GM19025 (cell line): ENCODE measurements at regions not wholly inside any gene's neighbourhood (a gene's known extent, or its start where the extent isn't known, plus 50 kb on each side); places are given as distances from the start of the nearest gene placed in this dataset.
"Not testable (repeated sequence)": the region's sequence is repeated elsewhere in the genome, so short reads cannot be mapped to it uniquely, and the experiment has no call there.

Experiments
- ATAC-seq: cut with Tn5 transposase; IDR thresholded peaks from one replicate; pipeline ENCODE4 v1.9.1; 2021; ENCODE audit warnings: mild to moderate bottlenecking, low read depth, moderate library complexity; ENCODE audit not compliant: unreplicated experiment

DNA sequence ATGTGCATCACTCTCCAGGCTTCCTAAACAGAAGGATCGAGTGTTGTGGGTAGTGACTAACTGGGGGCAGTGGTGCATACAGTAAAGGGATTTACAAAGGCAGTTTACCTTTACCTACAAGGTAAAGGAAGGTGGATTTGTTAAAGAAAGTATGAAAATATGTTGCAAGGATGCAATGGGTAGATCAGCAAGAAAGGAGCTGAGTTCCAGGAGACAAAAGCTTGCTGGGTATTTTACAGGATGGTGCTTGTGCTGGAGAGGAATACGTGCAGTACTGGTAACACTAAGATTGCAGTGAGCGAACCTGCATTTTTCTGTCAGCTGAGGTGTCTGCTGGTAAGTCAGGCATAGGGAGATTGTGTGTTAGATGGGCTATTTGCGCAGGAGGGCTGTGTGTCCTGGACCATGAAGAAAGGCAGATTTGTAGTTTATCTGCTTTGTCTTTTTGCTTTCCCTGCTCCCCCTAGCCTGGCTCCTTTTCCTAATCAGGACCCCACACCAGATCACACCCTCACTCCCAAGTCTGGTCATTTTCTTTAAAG, 304.6 kb downstream of the THBS2 start:
- no peak for ATAC-seq

DNA sequence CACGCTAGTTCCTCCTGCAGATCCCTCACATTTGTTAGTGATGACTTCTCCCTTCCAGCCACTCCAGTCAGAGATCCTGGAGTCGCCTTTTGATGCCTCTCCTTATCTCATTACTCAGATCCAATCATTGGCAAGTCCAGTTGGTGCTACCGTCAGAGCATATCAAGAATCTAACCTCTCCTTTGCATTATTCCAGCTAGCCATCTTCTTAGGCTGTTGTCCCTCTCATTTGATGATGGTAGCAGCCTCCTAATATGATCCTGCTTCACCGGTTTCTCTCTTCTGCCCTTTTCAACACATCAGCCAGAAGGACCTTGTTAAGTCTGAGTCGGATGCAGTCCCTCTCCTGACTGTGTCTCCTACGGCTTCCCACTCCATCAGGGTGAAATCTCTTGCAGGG, 305.6 kb downstream of the THBS2 start:
- no peak for ATAC-seq

DNA sequence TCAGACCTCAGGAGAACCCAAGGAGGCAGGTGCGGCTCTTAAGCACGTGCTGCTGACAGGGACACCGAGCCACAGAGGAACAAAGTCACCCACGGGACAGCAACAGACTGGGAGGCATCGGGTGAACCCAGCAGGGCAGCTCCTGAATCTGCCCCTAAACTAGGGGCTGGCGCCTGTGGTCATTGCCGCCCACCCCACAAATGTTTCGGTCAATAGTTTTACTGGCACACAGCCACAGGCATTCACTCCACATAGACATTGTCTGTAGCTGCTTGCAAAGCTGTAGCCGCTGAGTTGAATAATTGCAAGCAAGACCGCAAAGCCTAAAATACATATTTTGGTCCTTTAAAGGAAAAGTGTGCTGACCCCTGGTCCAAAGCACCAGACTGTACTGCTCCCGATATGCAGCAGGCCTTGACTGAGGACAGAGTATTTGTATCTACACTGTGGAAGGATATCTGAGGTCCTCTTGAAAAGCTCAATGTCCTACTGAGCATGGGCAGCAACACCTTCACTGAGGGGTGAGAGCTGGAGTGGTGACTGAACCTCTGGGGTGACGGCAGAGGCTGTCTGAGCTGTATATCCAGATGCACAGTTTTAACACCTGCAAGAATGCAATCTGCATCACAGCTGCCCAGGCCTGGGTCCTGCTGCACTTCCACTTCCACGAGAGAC, 310.3 kb downstream of the THBS2 start:
- no peak for ATAC-seq

DNA sequence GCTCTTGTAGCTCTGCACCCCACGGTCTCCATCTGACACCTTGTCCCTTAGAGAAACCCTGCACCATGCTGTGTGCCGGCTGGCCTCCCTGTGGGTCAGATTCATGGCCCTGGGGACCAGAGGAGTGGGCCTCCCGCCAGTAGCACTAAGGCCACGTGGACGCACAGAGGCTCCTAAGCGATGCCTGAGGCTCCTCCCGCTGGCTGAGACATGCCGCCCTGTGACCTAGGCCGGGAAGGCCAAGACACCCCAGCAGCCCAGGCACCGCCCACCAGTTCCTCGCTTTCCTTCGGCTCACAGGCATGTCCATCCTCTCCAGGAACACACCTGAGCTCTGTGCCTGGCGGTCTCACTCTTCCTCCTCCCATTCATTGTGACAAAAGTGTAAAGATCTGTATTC, 311.0 kb downstream of the THBS2 start:
- ATAC-seq = no peak

DNA sequence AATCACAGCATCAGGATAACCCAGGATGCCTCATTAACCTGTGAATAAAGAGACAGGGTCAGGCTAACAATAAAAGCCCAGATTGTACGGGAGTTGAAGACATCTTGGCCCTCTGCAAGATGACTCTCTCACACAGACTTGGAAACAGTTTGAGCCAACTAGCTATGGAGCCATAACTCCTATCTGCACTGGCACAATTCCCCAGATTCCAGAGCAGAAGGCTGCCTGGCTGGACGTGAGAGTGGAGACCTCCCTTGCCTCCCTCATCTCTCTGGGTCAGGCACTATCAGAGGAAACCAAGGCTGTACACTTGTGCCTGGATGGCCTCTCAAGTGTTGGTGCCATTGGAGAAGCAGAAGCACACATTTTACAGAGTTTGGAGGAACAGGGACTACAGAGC, 312.6 kb downstream of the THBS2 start:
- ATAC-seq = no peak

DNA sequence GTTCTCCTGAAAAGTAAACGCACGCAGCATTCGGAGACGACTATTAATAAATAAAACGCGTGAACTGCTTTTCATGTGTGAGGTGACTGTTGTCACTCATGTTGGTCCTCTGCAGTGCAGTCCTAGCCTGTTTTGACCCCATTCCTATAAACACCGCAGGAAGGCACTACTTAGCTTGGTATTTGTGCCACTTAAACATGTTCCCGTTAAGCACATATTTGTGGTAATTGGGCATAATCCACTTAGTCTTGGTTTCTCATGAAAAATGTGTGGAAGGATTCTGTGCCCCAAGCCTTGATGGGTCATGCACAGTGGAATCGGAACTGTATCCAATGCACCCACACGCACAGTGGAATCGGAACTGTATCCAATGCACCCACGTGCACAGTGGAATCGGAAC, 313.9 kb downstream of the THBS2 start:
- ATAC-seq = no peak

DNA sequence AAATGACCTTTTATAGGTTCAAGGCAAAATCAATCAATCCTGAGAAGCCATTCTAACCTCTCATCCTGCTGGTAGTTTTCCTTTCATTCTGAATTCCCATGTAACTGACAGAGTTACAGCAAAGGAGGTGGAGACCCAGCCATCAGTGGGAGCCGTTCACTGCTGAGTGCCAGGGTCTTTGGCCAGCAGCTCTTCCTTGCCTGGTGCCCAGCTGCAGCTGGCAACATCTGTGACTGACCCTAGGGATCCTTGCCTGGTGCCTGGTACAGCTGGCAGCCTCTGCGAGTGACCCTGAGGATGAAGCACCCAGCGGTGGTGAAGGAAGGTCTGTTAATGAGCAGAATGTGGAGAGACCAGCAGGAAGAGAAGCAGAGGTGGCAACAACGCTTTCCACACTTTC, 314.6 kb downstream of the THBS2 start:
- no peak for ATAC-seq

DNA sequence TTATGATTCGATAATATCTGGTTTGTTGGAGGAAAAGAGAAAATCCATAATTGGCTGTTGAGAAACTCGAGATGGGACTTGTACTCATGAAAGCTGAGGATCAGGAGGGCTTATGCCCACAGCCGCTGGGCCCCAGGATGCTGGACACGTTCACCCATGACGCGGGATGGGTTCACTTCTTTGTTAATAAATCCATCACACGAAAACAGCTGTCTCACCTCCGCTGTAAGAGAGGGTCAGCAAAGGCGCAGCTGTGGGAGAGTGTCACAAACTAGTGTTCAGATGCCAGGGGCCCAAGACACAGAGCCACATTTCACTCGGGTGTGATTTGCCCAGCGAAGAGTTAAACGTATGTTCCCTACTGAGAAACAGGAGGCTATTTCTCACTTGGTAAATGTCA, 315.1 kb downstream of the THBS2 start:
- no peak for ATAC-seq

DNA sequence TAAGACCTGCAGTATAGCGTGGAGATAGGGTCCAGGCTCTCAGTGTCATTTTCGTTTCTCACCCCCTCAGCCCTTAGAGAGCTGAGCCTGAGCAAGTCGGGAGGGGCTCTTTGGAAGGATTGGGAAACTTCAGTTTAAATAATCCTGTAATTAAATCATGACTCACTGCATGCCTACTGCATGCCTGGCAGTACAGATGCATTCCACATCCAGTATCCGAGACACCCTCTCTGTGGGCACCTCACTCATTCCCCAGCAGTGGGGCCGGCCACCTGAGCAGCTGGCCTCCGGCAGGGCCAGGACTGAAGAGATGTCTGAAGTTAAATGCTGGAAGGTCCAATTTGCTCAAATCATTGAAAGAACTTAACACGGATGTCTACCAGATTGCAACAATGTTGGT, 316.6 kb downstream of the THBS2 start:
- no peak for ATAC-seq

DNA sequence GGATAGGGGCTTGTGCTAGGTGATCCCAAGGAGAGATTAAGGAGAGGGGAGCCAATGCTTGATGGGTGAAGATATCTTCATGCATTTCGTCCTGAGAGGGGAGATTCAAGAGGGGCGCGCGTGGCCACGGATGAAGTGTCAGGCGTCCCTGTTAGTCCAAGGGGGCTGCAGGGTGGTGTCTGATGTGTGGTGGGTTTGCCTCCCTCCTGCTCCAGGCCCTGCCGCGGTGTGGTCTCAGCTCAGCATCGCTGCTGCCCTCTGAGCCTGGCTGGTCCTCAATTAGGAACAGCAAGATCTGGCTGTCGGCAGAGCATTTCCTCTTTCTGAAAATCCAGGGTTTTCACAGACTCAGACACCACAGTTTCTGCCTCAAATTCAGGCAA, 318.0 kb downstream of the THBS2 start:
- ATAC-seq = no peak

DNA sequence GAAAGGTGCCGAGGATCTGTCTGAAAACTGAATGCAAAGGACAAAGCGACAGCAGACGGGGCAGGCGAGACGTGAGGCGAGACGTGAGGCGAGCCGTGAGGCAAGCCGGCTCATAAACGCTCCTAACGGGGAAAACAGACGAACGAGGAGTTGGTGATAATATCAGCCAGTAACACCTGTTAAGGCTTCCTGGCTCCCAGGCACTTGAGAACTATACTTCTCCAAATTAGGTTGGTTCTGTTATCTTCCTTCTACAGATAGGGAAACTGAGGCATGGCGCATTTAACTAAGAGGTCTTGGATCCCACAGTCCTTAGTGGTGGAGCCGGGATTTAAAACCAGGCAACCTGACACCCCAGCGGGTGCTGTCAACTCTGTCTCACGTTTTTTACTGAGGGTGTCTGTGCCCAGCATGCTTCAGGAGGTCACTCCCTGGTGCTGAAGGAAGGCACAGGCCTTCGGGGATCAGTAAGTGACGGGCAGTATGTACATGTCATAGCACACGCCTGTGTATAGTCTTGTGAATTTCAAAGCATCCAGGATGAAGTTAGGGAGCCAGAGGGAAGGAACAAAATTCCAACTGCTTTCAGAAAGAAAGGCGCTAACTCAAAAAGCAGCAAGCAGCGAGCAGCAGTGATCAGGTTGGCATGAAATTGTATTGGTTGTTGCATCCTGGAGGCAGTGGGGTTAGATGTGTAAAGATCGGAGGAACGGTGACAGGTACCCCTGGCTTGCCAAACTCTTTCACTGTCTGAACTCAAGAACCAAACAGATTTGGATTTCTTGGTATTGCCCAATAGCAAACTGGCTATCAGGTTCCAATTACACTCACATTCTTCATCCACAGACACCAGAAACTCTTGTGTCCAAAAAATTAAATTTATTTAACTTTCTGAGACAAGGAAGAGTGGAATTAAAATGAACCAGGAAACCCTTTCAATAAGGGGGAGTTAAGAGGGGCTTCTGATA, 318.7 kb downstream of the THBS2 start:
- ATAC-seq = no peak

DNA sequence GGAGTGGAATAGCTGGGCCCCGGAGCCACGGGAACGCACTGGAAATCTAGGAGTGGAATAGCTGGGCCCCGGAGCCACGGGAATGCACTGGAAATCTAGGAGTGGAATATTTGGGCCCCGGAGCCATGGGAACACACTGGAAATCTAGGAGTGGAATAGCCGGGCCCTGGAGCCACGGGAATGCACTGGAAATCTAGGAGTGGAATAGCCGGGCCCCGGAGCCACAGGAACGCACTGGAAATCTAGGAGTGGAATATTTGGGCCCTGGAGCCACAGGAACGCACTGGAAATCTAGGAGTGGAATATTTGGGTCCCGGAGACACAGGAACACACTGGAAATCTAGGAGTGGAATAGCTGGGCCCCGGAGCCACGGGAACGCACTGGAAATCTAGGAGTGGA, 321.5 kb downstream of the THBS2 start:
- ATAC-seq = not testable (repeated sequence)

DNA sequence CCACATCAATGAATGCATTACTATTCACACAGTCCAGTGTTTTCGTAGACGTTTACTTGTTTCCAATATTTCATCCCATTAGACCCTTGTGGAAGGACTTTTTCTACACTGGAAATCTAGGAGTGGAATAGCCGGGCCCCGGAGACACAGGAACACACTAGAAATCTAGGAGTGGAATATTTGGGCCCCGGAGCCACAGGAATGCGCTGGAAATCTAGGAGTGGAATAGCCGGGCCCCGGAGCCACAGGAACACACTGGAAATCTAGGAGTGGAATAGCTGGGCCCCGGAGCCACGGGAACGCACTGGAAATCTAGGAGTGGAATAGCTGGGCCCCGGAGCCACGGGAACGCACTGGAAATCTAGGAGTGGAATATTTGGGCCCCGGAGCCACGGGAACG, 322.6 kb downstream of the THBS2 start:
- not testable (repeated sequence) for ATAC-seq

DNA sequence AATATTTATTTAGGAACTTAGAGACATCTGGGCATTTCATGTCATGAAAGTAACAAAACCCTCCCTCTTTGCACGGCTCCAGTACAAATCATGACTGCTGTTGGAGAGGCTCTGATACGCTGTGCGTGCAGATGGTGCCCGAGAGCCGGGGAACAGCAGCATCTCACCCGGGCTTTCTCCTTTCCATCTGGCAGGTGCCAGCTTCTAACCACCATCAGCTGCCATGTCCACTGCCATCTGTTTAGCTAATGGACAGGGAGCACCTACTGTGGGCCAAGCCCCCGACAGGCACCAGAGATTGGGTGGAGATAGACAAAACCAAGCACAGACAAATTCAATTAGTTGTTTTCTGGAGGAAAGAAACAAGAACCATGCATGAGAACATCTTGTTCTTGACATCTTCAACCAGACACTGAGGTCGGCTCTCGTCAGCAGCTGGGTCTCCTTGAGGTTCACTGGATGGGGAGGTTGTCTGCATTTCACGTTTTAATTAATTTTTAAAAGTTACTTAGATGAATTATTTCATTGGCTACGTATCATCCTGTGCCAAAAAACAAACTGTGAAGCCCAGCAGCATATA, 323.7 kb downstream of the THBS2 start:
- no peak for ATAC-seq

DNA sequence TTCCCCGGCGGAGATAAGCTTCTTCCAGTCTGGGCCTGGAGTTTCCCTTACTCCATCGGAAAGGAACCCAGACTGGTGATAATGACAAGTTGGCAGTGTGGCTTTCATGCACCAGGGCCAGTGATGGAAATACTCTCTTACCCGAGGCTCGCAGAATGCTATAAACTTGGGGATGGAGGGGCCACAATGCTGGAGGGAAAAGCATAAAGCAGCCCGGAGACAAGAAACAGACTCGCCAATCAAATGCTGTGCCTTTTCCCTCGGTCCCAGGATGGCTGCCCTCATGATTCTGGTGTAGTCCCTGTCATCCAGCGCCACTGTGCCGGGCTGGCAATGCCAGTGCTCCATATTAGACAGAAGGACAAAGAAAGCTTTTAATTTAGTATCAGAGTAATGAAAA, 325.6 kb downstream of the THBS2 start:
- no peak for ATAC-seq

DNA sequence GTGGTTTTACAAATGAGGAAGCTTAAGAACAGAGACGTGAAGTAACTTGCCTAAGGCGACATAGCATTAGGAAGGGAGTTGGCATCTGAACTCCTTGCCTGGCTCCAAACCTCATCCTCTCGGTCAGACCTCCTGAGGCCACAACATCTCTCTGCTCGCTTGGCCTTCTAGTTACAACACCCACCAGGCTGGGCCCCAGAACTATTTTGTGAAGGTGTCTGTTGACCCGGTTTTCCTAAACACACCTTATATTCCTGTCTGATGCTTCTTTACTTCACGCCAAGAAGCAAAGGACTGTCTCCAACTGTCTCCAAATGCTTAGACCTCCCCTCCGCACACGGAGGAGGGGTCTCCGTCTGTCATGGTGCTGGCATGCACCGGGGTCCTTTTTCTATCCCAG, 326.6 kb downstream of the THBS2 start:
- ATAC-seq = no peak

DNA sequence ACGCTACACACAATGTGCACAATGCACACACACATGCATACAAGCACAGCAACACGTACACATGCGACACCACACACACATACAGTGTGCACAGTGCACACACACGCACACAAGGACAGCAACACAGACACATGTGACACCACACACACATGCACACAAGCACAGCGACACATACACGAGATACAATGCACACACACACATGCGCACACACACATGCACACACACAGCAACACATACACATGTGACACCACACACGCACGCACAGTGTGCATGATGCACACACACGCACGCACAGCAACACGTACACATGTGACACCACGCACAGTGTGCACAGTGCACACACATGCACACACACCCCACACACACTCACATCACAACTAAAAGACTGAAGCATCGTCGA, 327.3 kb downstream of the THBS2 start:
- no peak for ATAC-seq

DNA sequence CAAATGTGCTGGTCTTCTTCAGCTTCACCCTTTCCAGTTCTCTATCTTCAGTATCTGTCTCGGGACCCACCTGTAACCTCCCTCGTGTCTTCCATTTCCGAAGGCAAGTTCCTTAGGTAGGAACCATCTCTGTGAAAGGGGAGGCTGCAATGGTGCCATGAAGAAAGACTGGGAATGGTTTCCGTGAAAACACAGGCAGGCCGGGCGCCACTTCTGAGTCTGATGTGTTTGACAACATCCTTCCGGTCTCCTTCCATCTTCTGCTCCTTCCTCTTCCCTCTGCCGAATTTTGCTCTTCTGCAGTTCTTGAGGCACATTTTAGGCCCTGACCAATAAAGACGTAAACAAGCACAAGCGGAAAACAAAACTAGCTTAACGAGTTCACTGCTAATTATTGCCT, 328.0 kb downstream of the THBS2 start:
- ATAC-seq = no peak

DNA sequence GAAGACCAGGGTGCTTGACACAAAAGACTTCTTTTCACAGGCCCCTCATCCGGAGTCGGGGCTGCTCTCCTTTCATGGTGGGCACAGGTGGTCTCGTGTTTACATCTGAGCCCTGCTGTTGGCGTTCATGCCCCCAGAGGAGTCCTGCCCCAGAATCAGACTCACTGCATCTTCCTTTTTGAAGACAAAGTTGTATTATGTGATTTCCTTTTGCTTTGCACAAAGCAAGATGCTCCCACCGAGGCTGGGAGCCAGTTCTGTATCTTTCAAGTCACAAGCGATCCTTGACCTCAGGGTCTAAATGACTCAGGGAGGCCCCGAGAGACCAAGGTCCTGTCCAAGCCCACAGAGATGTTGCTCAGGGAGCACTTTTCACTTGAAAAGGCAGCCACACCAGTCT, 330.5 kb downstream of the THBS2 start:
- no peak for ATAC-seq

DNA sequence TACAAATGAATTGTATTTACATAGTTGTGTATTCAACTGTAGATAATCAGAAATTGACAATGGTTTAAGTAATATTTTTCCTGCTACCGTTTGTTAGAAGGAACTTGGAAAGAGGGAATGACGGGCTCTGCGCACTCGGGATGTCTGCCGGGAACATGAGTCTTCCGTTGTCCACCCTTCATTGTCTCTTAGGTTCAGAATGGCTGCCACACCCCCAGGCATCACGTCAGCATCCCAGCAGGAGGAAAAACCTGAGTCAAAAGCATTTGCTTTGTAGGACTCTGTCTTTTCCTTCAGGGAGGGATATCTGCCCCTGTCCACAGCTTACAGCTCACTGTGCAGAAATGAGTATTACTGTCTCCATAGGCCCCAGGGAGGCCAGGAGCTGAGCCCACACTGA, 331.2 kb downstream of the THBS2 start:
- no peak for ATAC-seq

DNA sequence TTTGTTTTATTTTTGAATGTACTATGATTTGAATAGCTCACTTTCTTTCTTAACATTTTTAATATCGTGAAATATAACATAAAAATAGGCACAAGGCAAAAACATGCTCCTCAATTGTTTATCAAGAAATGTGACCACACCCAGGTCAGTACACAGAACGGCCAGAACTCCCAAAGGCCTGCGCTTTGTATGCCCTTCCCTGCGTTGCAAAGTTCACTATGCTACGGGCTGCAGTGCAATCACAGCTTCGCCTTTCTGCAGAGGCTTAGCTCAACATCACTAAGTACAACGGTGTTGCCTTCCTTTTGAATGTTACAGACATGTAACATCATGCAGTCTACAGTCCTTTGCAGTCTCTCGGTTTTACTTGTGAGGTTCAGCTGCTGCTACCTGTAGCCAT, 333.4 kb downstream of the THBS2 start:
- no peak for ATAC-seq
